ENCODE measurements at regions not wholly inside any gene's neighbourhood (a gene's known extent, or its start where the extent isn't known, plus 50 kb on each side); places are given as distances from the start of the nearest gene placed in this dataset.
"Not testable (repeated sequence)": the region's sequence is repeated elsewhere in the genome, so short reads cannot be mapped to it uniquely, and the experiment has no call there.

DNA sequence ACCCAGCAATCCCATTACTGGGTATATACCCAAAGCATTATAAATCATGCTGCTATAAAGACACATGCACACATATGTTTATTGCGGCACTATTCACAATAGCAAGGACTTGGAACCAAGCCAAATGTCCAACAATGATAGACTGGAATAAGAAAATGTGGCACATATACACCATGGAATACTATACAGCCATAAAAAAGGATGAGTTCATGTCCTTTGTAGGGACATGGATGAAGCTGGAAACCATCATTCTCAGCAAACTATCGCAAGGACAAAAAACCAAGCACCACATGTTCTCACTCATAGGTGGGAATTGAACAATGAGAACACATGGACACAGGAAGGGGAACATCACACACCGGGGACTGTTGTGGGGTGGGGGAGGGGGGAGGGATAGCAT lies 50.2 kb upstream of the GABRQ start:
- TF ChIP-seq, protein P1, sequence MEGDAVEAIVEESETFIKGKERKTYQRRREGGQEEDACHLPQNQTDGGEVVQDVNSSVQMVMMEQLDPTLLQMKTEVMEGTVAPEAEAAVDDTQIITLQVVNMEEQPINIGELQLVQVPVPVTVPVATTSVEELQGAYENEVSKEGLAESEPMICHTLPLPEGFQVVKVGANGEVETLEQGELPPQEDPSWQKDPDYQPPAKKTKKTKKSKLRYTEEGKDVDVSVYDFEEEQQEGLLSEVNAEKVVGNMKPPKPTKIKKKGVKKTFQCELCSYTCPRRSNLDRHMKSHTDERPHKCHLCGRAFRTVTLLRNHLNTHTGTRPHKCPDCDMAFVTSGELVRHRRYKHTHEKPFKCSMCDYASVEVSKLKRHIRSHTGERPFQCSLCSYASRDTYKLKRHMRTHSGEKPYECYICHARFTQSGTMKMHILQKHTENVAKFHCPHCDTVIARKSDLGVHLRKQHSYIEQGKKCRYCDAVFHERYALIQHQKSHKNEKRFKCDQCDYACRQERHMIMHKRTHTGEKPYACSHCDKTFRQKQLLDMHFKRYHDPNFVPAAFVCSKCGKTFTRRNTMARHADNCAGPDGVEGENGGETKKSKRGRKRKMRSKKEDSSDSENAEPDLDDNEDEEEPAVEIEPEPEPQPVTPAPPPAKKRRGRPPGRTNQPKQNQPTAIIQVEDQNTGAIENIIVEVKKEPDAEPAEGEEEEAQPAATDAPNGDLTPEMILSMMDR (IDR thresholded peaks at IDR 0.05), result not testable (repeated sequence)
- TF ChIP-seq POLR2A (IDR thresholded peaks at IDR 0.05), result not testable (repeated sequence)
